ENCODE measurements at regions not wholly inside any gene's neighbourhood (a gene's known extent, or its start where the extent isn't known, plus 50 kb on each side); places are given as distances from the start of the nearest gene placed in this dataset.

- DNase-seq, result no peak
Observed at GRCh38 chr5:175282611-175283225, 161.3 kb downstream of the DRD1 start.

GRCh38 chr5:175281714-175282113, 162.3 kb downstream of the DRD1 start:
- no peak for DNase-seq

- DNase-seq, result no peak
Observed at GRCh38 chr5:175281257-175281656, 162.7 kb downstream of the DRD1 start.

GRCh38 chr5:175279506-175279905, 164.5 kb downstream of the DRD1 start:
- no peak for DNase-seq

GRCh38 chr5:175275748-175276147, 168.2 kb downstream of the DRD1 start:
- no peak for DNase-seq

GRCh38 chr5:175275097-175275496, 168.9 kb downstream of the DRD1 start:
- DNase-seq, result no peak

GRCh38 chr5:175274171-175274570, 169.8 kb downstream of the DRD1 start:
- no peak for DNase-seq

GRCh38 chr5:175264406-175264805, 179.6 kb downstream of the DRD1 start:
- DNase-seq, result no peak

- no peak for DNase-seq
Observed at GRCh38 chr5:175263776-175264175, 180.2 kb downstream of the DRD1 start.

GRCh38 chr5:175261526-175261925, 182.5 kb downstream of the DRD1 start:
- no peak for DNase-seq

- no peak for DNase-seq
Observed at GRCh38 chr5:175261037-175261436, 182.9 kb downstream of the DRD1 start.

- DNase-seq, result no peak
Observed at GRCh38 chr5:175257847-175258194, 186.2 kb downstream of the DRD1 start.

GRCh38 chr5:175257128-175257846, 186.7 kb downstream of the DRD1 start:
- no peak for DNase-seq

- no peak for DNase-seq
Observed at GRCh38 chr5:175254155-175254554, 189.8 kb downstream of the DRD1 start.

- no peak for DNase-seq
Observed at GRCh38 chr5:175253597-175253996, 190.4 kb downstream of the DRD1 start.

GRCh38 chr5:175252234-175252805, 191.7 kb downstream of the DRD1 start:
- no peak for DNase-seq

- no peak for DNase-seq
Observed at GRCh38 chr5:175250426-175250825, 193.6 kb downstream of the DRD1 start.

- DNase-seq, result no peak
Observed at GRCh38 chr5:175248416-175248905, 195.5 kb downstream of the DRD1 start.

GRCh38 chr5:175246889-175247520, 197.0 kb downstream of the DRD1 start:
- no peak for DNase-seq

GRCh38 chr5:175246242-175246888, 197.6 kb downstream of the DRD1 start:
- DNase-seq, result no peak

GRCh38 chr5:175243441-175243840, 200.5 kb downstream of the DRD1 start:
- DNase-seq, result no peak

GRCh38 chr5:175242207-175242606, 201.8 kb downstream of the DRD1 start:
- DNase-seq, result no peak

GRCh38 chr5:175238326-175238725, 205.7 kb downstream of the DRD1 start:
- no peak for DNase-seq

All from OCI-M1 (cell line).